Amniotic epithelial cell (primary cell): ENCODE measurements at regions not wholly inside any gene's neighbourhood (a gene's known extent, or its start where the extent isn't known, plus 50 kb on each side); places are given as distances from the start of the nearest gene placed in this dataset.
"Not testable (repeated sequence)": the region's sequence is repeated elsewhere in the genome, so short reads cannot be mapped to it uniquely, and the experiment has no call there.

Source experiments
- DNase-seq: peaks from one replicate; pipeline ENCODE4 v3.0.0-alpha.2; 2010; ENCODE audit warnings: low read depth

DNA sequence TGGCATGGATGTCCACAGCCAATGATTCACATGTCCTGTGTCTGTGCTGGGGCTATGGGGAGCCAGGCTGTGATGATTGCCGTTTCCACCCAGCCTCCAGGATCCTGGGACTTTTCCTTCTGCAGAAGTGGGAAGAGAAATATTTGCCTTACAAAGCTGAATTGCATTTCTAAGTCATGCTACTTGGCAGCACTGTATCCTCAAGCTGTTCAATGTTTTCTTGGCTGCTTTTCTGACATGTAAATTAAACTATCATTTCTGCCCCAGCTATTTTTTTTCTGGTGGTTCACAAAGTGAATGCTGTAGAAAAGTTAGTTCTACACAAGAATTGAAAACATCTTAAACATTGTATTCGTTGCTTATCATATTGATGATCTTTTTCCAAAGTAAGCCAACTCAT is 51.9 kb upstream of the TCERG1L start:
- no peak for DNase-seq

DNA sequence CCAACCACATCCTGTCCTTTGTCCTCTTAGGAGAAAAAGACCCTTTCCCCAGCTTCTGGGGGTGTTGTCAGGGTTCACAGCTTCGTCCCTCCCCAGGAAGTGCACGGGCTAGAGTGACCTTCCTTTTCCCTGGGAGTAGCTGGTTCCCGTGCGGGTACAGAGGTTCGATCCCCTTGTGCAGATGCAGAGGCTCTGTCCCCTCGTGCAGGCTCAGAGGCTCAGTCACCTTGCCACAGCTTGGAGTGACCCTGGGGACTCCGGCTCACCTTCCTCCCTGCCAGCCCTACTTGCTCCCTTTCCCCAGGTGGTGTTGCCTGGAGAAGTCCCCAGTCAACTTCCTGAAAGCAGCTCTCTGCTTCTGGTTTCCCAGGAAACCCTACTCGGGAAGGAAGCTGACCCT is 60.0 kb upstream of the TCERG1L start:
- no peak for DNase-seq

DNA sequence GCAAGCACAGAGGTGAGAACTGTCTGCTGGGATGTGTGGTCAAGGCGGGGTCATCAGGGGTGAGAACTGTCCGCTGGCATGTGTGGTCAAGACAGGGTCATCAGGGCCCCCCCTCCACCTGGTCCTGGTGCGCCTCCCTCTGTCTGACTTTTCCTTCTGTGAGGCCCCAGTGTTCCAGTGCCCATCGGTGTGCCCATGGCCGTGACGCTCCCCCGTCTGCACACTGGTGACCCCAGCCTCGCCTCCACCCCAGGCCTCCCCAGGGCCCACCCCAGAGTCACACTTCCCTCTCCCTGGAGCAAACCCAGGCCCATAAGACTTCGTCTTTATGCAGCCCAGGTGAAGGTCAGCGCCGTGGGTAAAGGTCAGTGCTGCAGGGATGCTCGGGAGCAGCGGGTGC is 70.1 kb upstream of the TCERG1L start:
- no peak for DNase-seq

DNA sequence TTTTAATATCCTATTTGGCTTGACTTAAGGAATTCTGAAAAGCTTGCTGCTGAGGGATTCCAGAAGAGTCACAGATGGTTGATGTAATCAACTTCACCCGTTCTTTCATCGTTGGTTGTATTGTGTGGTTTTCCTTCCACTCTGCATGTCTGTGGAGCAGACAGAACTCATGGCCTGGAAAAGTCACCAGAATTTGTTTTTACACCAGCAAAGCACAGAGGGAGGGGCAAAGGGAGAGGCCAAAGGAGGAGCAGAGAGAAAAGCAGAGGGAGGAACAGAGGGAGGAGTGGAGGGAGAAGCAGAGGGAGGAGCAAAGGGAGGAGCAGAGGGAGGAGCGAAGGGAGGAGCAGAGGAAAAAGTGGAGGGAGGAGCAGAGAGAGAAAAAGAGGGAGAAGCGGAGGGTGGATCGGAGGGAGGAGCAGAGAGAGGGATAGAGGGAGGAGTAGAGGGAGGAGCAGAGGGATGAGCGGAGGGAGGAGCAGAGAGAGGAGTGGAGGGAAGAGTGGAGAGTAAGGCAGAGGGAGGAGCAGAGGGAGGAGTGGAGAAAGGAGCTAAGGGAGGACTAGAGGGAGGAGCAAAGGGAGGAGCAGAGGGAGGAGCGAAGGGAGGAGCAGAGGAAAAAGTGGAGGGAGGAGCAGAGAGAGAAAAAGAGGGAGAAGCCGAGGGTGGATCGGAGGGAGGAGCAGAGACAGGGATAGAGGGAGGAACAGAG is 73.8 kb upstream of the TCERG1L start:
- not testable (repeated sequence) for DNase-seq

DNA sequence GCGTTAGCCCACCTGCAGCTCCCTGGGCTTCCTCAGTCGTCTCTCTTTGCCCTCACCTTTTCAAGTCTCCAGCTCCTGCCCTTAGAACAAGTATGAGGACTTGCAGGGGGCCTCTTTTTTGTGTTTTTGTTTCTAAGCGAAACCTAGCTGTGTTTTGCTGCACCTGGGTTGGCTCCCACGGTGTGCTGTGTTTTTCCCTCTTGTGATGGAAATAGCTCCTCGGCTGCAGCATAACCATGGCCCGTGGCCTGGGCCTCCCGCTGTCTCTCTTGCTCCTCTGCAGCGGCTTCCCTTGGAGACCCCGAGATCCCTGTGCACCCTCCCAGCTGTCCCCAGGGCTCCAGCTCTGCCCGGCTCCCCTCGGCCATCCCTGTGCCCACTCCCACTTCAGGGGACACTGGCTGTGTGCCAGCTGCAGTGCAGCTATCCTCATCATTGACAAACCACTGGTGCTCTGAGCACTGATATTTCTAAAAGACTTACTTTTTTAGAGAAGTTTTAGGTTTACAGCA is 75.6 kb upstream of the TCERG1L start:
- DNase-seq: no peak

DNA sequence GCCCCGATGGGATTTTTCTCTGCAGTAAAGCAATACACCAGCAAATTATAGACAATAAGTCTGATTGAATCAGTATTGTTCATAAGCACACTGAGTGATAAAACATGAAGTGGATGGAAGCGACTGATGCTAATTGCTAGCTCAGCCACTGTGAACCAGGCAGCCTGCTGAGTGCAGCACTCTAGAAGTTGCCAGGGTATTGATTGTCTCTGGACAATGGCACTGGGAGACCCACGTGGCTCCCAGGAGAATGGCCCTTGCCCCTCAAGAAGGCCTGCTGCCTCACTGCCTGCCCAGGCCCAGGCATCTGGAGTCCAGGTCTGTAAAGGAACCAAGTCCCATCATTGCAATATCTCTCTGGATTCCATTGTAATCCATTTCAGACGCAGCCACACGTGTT is 80.4 kb upstream of the TCERG1L start:
- DNase-seq: no peak

DNA sequence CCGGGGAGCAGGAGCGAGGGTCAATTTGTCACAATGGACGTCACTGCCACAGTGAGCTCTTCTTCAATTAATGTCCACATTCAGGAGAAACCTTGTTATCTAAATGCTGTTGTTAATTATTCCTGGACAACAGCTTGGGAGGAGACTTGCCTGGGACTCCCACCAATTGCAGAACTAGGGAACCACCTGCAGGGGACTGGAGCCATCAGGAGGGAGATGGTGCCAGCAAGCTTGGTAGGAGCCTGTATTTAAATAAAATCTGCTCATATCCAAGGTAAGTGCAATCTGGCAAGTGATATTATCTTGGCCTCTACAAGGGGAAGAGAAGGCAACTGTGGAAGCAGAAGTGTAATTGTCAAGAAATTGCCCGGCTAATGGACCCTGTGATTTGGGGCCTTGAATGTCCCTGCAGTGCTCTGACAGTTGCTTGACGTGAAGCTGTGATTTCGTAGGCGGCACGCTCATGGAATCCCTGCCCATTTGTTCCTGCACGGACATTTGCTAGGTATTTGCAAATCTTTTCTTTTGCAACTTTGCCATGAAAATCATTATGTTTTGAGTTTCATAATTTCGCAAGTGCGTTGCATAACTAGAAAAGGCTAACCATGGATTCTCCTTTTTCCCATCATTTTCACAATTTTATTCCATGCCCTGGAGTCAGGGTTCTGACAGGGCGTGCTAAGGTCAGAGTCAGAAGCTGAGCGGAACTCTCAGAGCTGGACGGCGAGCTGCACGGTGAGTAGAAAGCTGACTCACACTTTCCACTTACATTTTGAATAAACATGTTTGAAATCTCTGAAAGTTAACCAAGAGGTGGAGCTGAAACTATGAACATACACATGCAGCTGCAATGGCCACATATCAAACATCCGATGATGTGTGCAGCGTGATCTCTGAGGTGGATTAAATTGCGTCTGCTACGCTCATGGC is 84.9 kb upstream of the TCERG1L start:
- DNase-seq: no peak

DNA sequence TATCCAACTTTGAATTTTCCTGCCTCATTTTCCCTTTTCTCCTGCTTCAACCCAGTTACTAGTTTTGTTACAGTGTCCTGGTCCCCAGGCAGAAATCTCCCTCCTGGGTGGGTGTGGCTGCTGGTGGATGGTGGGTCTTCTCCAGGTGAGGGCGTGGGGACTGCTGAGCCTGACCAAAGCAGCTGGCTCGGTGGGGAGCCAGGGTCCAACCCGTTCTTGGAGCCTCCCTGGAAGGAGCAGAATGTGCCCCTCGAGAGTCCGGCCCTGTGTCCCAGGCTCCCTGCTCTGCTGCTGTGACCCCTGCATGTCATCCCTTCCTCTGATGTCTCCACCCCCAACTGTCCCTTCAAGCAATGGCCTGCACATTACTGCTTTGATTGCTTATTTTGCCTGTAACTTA is 86.6 kb upstream of the TCERG1L start:
- no peak for DNase-seq

DNA sequence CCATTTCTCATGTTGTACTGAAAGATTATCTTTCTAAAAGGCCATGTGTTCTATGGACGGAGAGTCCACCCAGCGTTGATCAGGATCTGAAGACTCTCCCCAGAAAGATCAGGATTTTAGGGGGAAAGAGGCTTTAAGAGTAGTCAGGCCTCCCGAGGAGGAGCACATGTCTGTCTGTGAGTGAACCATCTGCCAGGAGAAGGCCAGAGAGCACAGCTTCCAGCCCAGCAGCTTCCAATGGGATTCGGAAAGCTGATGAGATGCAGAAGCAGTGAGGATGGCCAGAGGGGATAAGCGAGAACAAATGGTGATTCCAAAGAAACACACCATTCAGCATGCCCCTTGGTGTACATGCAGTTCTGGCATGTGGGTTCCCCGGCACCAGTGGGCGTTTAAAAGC is 88.5 kb upstream of the TCERG1L start:
- no peak for DNase-seq

DNA sequence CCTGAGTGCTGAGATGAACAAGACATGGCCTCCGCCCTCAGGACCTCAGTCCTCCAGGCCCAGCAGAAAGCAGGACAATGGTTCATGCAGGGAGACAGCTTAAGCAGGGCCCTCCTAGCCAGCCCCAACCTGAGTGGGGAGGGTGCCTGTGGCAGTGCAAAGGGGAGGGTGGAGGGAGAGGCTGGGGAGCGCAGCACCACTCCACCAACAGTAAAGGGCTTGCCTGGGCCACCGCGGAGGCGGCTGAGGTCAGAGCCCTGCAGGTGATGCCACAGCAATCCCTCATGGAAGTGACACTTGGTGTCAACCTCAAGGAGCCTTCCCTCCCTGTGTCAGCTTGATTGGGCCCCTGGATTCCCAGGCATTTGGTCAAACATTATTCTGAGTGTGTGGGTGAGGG is 89.0 kb upstream of the TCERG1L start:
- DNase-seq: no peak

DNA sequence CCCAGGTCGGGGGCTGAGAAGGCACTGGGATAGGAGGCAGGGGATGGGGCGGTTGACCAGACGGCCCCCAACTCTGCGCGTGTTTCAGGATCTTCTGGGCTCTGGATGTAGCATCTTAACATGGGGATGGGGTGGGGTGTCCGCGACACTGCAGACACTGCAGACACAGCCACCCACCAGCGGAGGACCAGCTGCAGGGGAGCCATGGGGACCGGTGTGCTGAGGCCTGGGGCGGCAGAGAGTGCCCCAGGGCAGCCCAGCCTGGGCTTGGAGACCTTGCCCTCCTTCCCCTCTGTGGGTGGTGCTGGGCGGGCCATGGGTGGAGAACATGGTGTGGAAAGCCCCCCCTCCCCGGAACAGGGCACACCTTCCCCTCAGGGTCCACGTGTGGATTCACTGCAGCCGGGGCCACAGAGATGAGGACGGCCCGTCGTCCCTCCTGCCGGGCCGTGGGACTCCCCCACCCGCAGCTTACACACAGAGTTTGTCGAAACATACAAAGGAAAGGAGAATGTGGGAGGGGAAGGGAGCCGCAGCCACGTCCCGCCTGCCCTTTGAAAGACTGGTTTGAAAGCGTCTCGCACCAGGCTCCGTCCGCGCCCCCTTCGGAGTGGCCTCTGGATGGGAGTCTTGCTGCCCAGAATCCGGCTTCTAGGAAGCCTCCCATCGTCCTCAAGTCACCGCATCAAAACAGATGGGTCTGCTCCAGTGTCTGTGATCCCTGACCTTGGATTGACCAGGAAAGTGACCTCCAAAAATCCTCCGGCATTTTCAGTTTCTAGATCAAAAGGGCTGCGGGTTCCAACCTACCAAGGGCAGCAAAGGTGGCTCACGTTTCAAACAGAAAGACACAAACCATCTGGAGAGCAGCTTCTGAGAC is 91.5 kb upstream of the TCERG1L start:
- no peak for DNase-seq

DNA sequence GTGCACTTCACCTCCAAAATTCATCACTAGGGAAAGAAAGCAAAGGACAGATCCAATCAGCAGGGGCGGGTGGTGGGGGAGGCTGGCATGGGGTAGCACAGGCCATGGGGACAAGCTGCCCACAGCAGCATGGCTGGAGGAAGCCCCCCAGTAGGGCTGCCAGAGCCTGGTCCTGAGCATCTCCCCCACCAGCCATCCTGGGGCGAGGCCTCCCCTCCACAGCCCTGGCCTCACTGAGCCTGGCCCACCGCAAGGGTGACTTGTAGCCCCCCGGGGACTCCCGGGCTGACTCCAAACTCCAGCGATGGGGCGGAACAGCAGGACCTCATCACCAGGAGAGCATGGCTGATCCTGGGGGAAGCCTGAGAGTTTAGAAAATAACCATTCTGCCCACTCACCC is 92.4 kb upstream of the TCERG1L start:
- DNase-seq: no peak

DNA sequence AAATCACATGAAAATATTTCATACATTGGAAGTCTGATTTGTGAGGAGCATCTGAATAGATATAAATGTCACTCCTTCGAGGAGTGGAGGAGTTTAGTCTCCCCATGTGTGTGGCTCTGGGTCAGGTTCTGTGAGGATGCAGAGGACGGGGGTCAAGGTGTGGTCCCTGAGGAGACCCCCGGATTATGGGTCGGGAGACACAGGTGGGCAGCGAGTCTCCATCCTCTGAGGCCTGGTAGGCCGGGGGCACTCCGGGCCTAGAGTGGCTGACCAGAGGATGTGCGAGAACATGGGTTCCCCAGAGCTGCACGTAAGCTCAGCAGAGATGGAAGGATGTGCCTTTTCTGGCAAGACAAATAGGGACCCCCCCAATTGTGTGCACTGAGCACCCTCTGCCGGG is 93.4 kb upstream of the TCERG1L start:
- no peak for DNase-seq

DNA sequence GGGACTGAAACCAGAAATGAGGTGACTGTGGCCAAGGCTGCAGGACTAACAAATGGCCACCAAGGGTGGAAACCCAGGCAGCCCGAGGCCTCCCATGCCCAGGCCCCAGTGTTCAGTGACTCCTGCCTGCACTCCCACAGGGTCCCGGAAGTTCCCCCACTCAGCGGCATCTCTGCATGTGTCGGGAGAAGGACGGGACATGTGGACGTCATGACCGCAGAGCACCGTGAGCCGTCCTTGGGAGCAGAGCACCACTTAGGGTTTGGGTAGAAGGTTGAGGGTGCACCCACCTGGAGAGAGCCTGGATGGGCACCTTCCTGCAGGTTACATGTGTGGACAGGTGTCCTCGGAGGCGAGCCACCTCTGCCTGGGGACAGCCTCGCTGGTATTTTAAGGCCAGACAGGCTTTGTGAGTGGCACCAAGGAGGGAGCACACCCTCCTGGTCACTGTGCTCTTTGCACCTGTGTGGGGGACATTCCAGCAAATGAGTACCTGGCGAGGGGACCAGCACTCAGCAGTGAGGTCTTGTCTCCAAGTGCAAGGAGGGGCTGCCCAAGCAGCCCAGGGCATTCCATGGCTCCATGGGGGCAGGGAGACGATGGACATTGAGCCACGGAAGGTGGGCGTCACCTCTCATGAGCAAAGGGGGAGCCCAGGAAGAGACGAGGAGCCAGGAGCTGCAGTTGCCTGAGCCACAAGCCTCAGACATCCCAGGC is 95.3 kb upstream of the TCERG1L start:
- no peak for DNase-seq

DNA sequence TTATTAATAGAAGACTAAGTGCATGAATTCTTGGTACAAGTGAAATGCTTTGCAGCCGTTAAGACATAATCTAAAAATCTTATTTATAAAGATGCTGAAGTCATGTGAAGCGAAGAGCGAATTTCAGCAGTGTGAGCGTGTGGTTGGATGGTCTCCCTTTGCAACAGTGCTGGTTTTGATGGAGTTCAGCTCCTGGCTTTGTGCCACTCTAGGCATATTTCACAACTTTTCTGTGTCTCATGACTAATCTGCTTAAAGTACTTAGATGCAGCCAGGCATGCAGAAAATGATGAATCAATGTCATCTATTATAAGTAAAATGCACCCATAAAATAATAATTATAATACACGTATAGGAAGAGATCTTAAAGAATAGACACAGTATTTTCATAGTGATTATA is 107.2 kb upstream of the TCERG1L start:
- no peak for DNase-seq

DNA sequence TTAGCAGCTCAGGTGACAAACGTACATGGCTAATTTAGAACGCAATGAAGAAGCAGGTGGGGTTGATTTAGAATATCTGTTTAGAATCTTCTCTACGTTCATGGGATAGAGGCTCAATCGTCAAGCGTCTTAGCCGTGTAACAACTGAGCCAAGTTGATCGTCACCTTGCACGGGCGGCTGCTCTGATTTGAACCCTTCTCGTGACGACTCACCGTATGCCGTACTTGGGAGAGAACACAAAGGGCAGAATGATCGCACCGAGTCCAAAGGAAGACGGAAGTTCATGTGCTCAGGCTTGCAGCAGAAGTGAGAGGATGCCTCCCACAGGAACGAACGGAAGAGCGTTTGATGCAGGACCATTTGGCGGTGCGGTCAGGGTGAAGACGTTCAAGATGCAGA is 108.3 kb upstream of the TCERG1L start:
- DNase-seq: no peak

DNA sequence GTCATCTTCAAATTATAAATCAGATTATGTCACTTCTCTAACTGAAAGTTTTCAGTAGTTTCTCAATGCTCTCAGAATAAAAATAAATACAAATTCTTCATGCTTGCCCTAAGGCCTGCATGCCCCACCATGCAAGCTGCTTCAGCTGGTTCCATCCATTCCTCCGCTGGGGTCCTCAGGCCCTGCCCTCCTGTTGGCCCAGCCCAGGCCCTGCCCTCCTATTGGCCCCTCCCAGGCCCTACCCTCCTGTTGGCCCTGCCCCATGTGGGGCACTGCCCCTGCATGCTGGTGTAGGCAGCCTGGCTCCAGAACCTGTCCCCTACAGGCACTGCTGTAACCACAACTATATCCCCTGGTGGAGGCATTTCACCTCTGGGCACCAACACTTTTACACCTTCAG is 109.3 kb upstream of the TCERG1L start:
- DNase-seq: no peak

DNA sequence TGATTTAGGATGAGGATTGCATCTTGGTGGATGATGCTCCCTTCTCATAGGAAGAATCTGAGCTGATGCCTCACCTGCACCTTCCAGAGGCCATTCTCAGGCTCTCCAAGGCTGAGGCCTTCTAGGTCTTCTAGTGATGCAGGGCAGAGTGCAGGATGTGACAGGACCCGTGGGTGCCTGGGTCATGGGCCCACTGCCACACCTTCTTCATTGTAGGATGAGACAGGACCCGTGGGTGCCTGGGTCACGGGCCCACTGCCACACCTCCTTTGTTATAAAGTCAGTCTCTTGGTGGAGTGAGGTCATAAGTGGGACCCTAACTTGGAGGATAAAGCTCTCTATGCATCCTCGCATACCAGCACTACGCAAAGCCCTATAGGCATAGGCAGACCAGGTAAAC is 109.9 kb upstream of the TCERG1L start:
- no peak for DNase-seq

DNA sequence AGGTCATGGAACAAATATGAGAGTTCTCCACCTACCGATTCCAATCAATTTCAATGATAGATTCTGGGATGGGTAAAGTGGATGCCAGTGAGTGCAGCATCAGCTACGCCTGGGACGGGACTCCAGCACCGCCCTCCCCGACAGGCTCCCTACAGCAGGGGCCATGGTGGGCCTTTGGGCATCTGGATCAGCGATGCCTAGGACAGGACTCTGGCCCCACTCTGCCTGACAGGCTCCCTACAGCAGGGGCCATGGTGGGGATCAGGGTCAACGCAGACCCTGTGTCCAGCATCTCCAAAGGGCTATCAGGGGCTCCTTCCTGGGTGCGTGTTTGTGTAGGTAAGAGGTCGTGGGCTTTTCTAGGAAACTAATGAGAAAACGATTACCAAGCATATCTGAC is 111.2 kb upstream of the TCERG1L start:
- no peak for DNase-seq

DNA sequence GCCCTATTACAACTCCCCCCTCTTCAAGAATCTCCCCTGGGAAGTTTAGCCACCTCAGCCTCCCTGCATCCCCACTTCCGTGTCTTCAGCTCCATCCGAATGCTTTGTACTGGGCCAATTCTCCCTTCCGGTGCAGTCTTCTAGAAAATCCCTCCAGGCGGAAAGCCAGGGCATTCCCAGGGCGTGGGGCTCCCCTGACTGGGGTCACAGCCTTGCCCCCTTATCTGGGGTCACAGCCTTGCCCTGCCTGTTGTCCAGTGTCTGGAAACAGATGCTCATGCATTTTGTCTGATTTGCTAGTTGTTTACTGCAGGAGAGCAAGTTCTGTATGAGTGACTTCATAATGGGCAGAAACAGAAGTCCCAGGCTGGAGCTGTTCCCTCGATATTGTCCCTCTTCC is 112.5 kb upstream of the TCERG1L start:
- DNase-seq: no peak

DNA sequence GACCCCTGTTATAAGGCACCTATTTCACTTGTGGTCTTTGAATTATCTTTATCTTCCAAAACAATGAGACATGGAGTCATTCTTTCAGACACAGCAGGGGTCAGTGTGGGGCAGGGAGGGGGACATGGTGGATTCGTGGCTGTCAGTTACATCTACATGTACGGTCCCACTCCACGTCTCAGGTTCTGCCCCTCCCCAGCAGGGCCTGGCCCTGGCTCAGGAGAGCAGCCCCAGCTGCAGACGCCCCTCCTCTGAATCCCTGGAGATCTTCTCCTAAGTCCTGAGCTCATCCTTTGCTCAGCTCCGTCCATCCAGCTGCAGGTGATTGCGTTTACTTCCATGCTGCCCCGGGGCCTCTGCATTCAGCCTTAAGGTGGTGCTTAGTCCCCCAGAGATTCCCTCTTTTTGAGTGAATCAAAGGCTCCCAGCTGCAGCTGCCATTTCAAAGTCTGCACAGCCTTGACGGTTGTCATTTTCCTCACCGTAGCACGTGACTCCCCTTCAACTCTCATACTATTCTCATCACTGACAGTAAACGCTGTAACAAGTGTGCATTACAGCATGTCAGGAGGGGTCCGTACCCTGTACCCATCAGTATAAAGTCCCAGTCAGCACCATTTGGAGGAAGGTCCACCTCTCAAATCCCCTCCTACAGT is 113.4 kb upstream of the TCERG1L start:
- DNase-seq: no peak
